ENCODE measurements at regions not wholly inside any gene's neighbourhood (a gene's known extent, or its start where the extent isn't known, plus 50 kb on each side); places are given as distances from the start of the nearest gene placed in this dataset.
A peak's percentile ranks its signal among the peaks of the same experiment; 100 is the strongest.

DNA sequence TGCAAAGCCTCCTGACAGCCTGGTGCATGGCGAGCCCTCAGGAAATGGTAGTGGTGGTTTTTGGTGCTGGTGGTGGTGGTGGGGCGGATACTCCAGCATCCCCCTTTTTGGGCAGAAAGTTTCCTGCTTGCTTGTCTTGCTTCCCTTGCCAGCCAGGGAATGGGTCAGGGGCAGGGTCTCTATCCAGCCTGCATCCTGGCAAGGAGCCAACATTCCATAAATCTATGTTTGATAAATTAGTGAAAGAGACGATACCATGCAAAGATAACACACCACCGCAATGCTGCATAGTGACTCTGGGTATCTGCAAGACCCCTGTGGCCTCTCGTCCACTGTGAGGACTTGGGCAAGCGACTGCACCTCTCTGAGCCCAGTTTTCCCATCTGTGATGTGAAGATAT, 246.2 kb downstream of the LRFN2 start:
- in situ Hi-C loops (cut with HindIII; ENCODE audit: extremely low pct_ligation_motif_present, low pct_unique_long_range_greater_than_20kb) (loop anchor here (25.0 kb wide), 1 partner anchor 696 kb away; the partner anchor contains the start of genes TSPO2 and UNC5CL), intact Hi-C loops (cut with micrococcal nuclease; ENCODE audit: unreplicated experiment) (no loop called here)
- DNase-seq (ENCODE audit: low spot score) (no peak), ATAC-seq (no peak), FAIRE-seq (no peak)
- H2AFZ ChIP-seq (ENCODE audit: low read length): no peak overlapping the region
- no peak for TF ChIP-seq FOXO1 (CRISPR knock-in tag; IDR thresholded peaks at IDR 0.05)
- TF ChIP-seq, protein P1, sequence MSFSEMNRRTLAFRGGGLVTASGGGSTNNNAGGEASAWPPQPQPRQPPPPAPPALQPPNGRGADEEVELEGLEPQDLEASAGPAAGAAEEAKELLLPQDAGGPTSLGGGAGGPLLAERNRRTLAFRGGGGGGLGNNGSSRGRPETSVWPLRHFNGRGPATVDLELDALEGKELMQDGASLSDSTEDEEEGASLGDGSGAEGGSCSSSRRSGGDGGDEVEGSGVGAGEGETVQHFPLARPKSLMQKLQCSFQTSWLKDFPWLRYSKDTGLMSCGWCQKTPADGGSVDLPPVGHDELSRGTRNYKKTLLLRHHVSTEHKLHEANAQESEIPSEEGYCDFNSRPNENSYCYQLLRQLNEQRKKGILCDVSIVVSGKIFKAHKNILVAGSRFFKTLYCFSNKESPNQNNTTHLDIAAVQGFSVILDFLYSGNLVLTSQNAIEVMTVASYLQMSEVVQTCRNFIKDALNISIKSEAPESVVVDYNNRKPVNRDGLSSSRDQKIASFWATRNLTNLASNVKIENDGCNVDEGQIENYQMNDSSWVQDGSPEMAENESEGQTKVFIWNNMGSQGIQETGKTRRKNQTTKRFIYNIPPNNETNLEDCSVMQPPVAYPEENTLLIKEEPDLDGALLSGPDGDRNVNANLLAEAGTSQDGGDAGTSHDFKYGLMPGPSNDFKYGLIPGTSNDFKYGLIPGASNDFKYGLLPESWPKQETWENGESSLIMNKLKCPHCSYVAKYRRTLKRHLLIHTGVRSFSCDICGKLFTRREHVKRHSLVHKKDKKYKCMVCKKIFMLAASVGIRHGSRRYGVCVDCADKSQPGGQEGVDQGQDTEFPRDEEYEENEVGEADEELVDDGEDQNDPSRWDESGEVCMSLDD (CRISPR knock-in tag; IDR thresholded peaks at IDR 0.05; ENCODE audit: borderline replicate concordance): no peak
- peak; percentile 80 for TF ChIP-seq LCORL (IDR thresholded peaks at IDR 0.05)
- no peak for TF ChIP-seq LCORL (CRISPR knock-in tag; IDR thresholded peaks at IDR 0.05)
- TF ChIP-seq, protein P2, sequence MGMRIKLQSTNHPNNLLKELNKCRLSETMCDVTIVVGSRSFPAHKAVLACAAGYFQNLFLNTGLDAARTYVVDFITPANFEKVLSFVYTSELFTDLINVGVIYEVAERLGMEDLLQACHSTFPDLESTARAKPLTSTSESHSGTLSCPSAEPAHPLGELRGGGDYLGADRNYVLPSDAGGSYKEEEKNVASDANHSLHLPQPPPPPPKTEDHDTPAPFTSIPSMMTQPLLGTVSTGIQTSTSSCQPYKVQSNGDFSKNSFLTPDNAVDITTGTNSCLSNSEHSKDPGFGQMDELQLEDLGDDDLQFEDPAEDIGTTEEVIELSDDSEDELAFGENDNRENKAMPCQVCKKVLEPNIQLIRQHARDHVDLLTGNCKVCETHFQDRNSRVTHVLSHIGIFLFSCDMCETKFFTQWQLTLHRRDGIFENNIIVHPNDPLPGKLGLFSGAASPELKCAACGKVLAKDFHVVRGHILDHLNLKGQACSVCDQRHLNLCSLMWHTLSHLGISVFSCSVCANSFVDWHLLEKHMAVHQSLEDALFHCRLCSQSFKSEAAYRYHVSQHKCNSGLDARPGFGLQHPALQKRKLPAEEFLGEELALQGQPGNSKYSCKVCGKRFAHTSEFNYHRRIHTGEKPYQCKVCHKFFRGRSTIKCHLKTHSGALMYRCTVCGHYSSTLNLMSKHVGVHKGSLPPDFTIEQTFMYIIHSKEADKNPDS (CRISPR knock-in tag; IDR thresholded peaks at IDR 0.05): no peak
- no peak for TF ChIP-seq POLR2AphosphoS2 (IDR thresholded peaks at IDR 0.05; ENCODE audit: low read depth, low read length)
- TF ChIP-seq HNRNPLL (IDR thresholded peaks at IDR 0.05; ENCODE audit: low read depth, low read length, poor library complexity, severe bottlenecking): no peak
- H3K4me2 ChIP-seq (ENCODE audit: low read depth, low read length): no peak overlapping the region
- CTCF ChIA-PET (ENCODE audit: low intra/inter-chr PET ratio, low total read pairs): no interaction called here
- no peaks in the 10 kb centered on the region for H3K79me2 ChIP-seq (ENCODE audit: insufficient read depth, low read length)
- no peak overlapping the region for H3K4me3 ChIP-seq (replicated peaks in 1 of 3; ENCODE audit: insufficient read depth in 1 of 3, low read depth in 2 of 3, low read length in 3 of 3)
- H3K27ac ChIP-seq (ENCODE audit: extremely low read length, insufficient read depth, low read length): no peak overlapping the region
- POLR2A ChIA-PET: no interaction called here
- H3K36me3 ChIP-seq (replicated peaks in 1 of 2; ENCODE audit: control insufficient read depth in 1 of 2, insufficient read depth in 2 of 2, low read length in 2 of 2): no peaks in the 10 kb centered on the region
- no peak overlapping the region for H3K9ac ChIP-seq (ENCODE audit: insufficient read depth, low read depth, low read length)
- H4K20me1 ChIP-seq (ENCODE audit: insufficient read depth, low read length): no peaks in the 10 kb centered on the region
- no peaks in the 10 kb centered on the region for H3K4me1 ChIP-seq (ENCODE audit: insufficient read depth, low read length)
- 40% methylated on average over 6 of the region's 6 CpGs for WGBS (ENCODE audit: low lambda C conversion rate)
- BruUV-seq (replicated peaks): no TSS peak
- no peaks in the 10 kb centered on the region for H3K9me3 ChIP-seq (ENCODE audit: low read length)
- peaks cover 0 to 1% of the 10 kb centered on the region in 2 experiments; a peak in 2 of 5 replicates for H3K27me3 ChIP-seq (ENCODE audit: control insufficient read depth in 1 of 2, insufficient read depth in 2 of 2, low read length in 2 of 2)
